Upper lobe of left lung (tissue), 4 donors: ENCODE measurements at regions not wholly inside any gene's neighbourhood (a gene's known extent, or its start where the extent isn't known, plus 50 kb on each side); places are given as distances from the start of the nearest gene placed in this dataset.

Source experiments
- EP300 ChIP-seq, 4 donors: sonication (generic); formaldehyde crosslinking; IDR thresholded peaks; one replicate each; pipeline ENCODE4 v1.5.1; 2017; ENCODE audit warnings: antibody characterized with exemption in 4 of 4, control low read depth in 2 of 4
- POLR2A ChIP-seq, 4 donors: fragments of 450-650 bp; IDR thresholded peaks; one replicate each; pipeline ENCODE4 v1.5.1; 2016 to 2017; ENCODE audit warnings: antibody characterized with exemption in 4 of 4, mild to moderate bottlenecking in 2 of 4
- POLR2AphosphoS5 ChIP-seq, 2 donors: sonication (generic); formaldehyde crosslinking; IDR thresholded peaks; one replicate each; pipeline ENCODE4 v1.5.1; 2017; ENCODE audit warnings: antibody characterized with exemption in 2 of 2
- TF ChIP-seq, protein P1 (sequence below), 6 experiments: fragments of 450-650 bp in 4 of 6; fragments of 200-600 bp in 2 of 6; sonication (generic) in 2 of 6; IDR thresholded peaks; one replicate each; pipeline ENCODE4 v1.5.1; 2016 to 2019; ENCODE audit warnings: antibody characterized with exemption in 6 of 6

DNA sequence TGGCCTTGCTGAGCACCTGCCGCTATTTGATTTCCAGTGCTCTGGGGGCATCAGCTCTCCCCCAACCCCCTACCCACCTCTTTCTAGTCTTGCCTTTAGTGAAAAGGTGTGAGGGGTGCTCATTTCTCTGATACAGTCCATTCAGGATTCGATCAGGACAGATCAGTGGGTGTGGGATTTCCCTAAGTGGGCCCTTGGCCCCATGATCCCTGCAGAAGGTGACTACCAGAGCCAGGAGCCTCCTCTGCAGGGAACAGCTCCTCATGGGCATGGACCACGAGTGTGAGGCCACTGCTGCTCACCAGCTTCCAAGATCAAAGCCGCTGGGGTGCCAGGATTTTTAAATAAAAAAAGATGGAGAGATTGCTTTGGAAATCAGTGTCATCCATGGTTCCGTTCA, 835.2 kb upstream of the ID2 start:
- TF ChIP-seq POLR2A (IDR thresholded peaks at IDR 0.05) (no peak), EP300 (IDR thresholded peaks at IDR 0.05) (no peak), POLR2AphosphoS5 (IDR thresholded peaks at IDR 0.05) (no peak)
- TF ChIP-seq, protein P1, sequence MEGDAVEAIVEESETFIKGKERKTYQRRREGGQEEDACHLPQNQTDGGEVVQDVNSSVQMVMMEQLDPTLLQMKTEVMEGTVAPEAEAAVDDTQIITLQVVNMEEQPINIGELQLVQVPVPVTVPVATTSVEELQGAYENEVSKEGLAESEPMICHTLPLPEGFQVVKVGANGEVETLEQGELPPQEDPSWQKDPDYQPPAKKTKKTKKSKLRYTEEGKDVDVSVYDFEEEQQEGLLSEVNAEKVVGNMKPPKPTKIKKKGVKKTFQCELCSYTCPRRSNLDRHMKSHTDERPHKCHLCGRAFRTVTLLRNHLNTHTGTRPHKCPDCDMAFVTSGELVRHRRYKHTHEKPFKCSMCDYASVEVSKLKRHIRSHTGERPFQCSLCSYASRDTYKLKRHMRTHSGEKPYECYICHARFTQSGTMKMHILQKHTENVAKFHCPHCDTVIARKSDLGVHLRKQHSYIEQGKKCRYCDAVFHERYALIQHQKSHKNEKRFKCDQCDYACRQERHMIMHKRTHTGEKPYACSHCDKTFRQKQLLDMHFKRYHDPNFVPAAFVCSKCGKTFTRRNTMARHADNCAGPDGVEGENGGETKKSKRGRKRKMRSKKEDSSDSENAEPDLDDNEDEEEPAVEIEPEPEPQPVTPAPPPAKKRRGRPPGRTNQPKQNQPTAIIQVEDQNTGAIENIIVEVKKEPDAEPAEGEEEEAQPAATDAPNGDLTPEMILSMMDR (IDR thresholded peaks at IDR 0.05): no peak
